Ectodermal cell (in vitro differentiated cells): ENCODE measurements at regions not wholly inside any gene's neighbourhood (a gene's known extent, or its start where the extent isn't known, plus 50 kb on each side); places are given as distances from the start of the nearest gene placed in this dataset.

Experiments
- H3K27ac ChIP-seq: 2 replicates; pipeline ENCODE4 v1.7.0; 2013; ENCODE audit warnings: mild to moderate bottlenecking, low read depth, low read length; ENCODE audit not compliant: insufficient read depth, poor library complexity, severe bottlenecking
- H3K27me3 ChIP-seq: 2 replicates; pipeline ENCODE4 v1.7.0; 2013; ENCODE audit warnings: mild to moderate bottlenecking, low read length; ENCODE audit not compliant: insufficient read depth, control insufficient read depth, poor library complexity, severe bottlenecking
- H3K36me3 ChIP-seq: one replicate; pipeline ENCODE4 v1.7.0; 2013; ENCODE audit warnings: low read length; ENCODE audit not compliant: control insufficient read depth, insufficient read depth
- H3K4me1 ChIP-seq: one replicate; pipeline ENCODE4 v1.7.0; 2013; ENCODE audit warnings: low read length; ENCODE audit not compliant: control insufficient read depth, insufficient read depth
- H3K4me3 ChIP-seq: 2 replicates; pipeline ENCODE4 v1.7.0; 2013; ENCODE audit warnings: low read depth, low read length, control low read depth; ENCODE audit not compliant: insufficient read depth
- H3K9me3 ChIP-seq: 2 replicates; pipeline ENCODE4 v1.7.0; 2013; ENCODE audit warnings: mild to moderate bottlenecking, low read length, moderate library complexity; ENCODE audit not compliant: control insufficient read depth
- WGBS, 2 experiments: methylation state at CpG; one replicate each; pipeline ENCODE4 v1.1.7; 2013; ENCODE audit warnings: missing lambda C conversion rate in 2 of 2; 5-methylcytosine and 5-hydroxymethylcytosine counted together

- WGBS, 2 experiments = 92% methylated on average over 3 of the region's 3 CpGs
- H3K27ac ChIP-seq = no peak overlapping the region
- H3K36me3 ChIP-seq = no peaks in the 10 kb centered on the region
- no peaks in the 10 kb centered on the region for H3K4me1 ChIP-seq
- no peak overlapping the region for H3K4me3 ChIP-seq
- H3K9me3 ChIP-seq = no peaks in the 10 kb centered on the region
- no peaks in the 10 kb centered on the region for H3K27me3 ChIP-seq
These were observed 307.7 kb downstream of the TLE1 start for GRCh38 chr9:81381694-81382093.

GRCh38 chr9:81380504-81381359, 308.6 kb downstream of the TLE1 start:
- WGBS, 2 experiments = 92 to 95% methylated on average over 9 of the region's 9 CpGs
- no peaks in the 10 kb centered on the region for H3K36me3 ChIP-seq

GRCh38 chr9:81379655-81380054, 309.7 kb downstream of the TLE1 start:
- no peak overlapping the region for H3K27ac ChIP-seq
- WGBS, 2 experiments = 89 to 97% methylated on average over 1 of the region's 1 CpG
- H3K4me1 ChIP-seq = peaks cover 6% of the 10 kb centered on the region
- H3K9me3 ChIP-seq = no peaks in the 10 kb centered on the region
- no peaks in the 10 kb centered on the region for H3K36me3 ChIP-seq
- H3K27me3 ChIP-seq = no peaks in the 10 kb centered on the region
- no peak overlapping the region for H3K4me3 ChIP-seq

More at GRCh38 chr9:81380504-81381359, 308.6 kb downstream of the TLE1 start:
- H3K27me3 ChIP-seq = no peaks in the 10 kb centered on the region
- no peaks in the 10 kb centered on the region for H3K9me3 ChIP-seq
- no peak overlapping the region for H3K4me3 ChIP-seq
- no peaks in the 10 kb centered on the region for H3K4me1 ChIP-seq
- H3K27ac ChIP-seq = no peak overlapping the region

- Histone ChIP-seq H3K9me3 (no peaks in the 10 kb centered on the region), H3K36me3 (no peaks in the 10 kb centered on the region), H3K27ac (no peak overlapping the region), H3K27me3 (no peaks in the 10 kb centered on the region), H3K4me3 (no peak overlapping the region), H3K4me1 (peaks cover 10% of the 10 kb centered on the region)
- WGBS, 2 experiments = 95 to 96% methylated on average over 1 of the region's 1 CpG
These were observed 311.4 kb downstream of the TLE1 start for GRCh38 chr9:81377921-81378320.

- H3K27me3 ChIP-seq = no peaks in the 10 kb centered on the region
- 83 to 89% methylated on average over 2 of the region's 2 CpGs for WGBS, 2 experiments
- H3K4me3 ChIP-seq = no peak overlapping the region
- H3K9me3 ChIP-seq = no peaks in the 10 kb centered on the region
- H3K27ac ChIP-seq = no peak overlapping the region
- no peaks in the 10 kb centered on the region for H3K36me3 ChIP-seq
- peaks cover 13% of the 10 kb centered on the region for H3K4me1 ChIP-seq
These were observed 312.0 kb downstream of the TLE1 start for GRCh38 chr9:81377320-81377719.

GRCh38 chr9:81375187-81376100, 313.9 kb downstream of the TLE1 start:
- 91 to 93% methylated on average over 10 of the region's 10 CpGs for WGBS, 2 experiments
- peaks cover 22% of the 10 kb centered on the region for H3K4me1 ChIP-seq
- H3K36me3 ChIP-seq = no peaks in the 10 kb centered on the region

GRCh38 chr9:81374459-81375186, 314.7 kb downstream of the TLE1 start:
- Histone ChIP-seq H3K4me3 (no peak overlapping the region), H3K27me3 (no peaks in the 10 kb centered on the region), H3K4me1 (peaks cover 25% of the 10 kb centered on the region), H3K9me3 (no peaks in the 10 kb centered on the region), H3K36me3 (no peaks in the 10 kb centered on the region), H3K27ac (no peak overlapping the region)
- WGBS, 2 experiments = 70 to 82% methylated on average over 4 of the region's 4 CpGs

More at GRCh38 chr9:81375187-81376100, 313.9 kb downstream of the TLE1 start:
- Histone ChIP-seq H3K27me3 (no peaks in the 10 kb centered on the region), H3K27ac (no peak overlapping the region), H3K4me3 (no peak overlapping the region), H3K9me3 (no peaks in the 10 kb centered on the region)

- no peaks in the 10 kb centered on the region for H3K36me3 ChIP-seq
- no peak overlapping the region for H3K27ac ChIP-seq
- H3K4me1 ChIP-seq = peaks cover 30% of the 10 kb centered on the region
- H3K27me3 ChIP-seq = no peaks in the 10 kb centered on the region
- H3K9me3 ChIP-seq = no peaks in the 10 kb centered on the region
- H3K4me3 ChIP-seq = no peak overlapping the region
- 88 to 91% methylated on average over 4 of the region's 4 CpGs for WGBS, 2 experiments
These were observed 316.1 kb downstream of the TLE1 start for GRCh38 chr9:81373294-81373693.

- Histone ChIP-seq H3K27me3 (no peaks in the 10 kb centered on the region), H3K4me3 (no peak overlapping the region), H3K36me3 (no peaks in the 10 kb centered on the region), H3K27ac (no peak overlapping the region), H3K4me1 (peaks cover 30% of the 10 kb centered on the region), H3K9me3 (no peaks in the 10 kb centered on the region)
- WGBS, 2 experiments = 89 to 92% methylated on average over 8 of the region's 8 CpGs
These were observed 316.6 kb downstream of the TLE1 start for GRCh38 chr9:81372628-81373191.
